ENCODE measurements at regions not wholly inside any gene's neighbourhood (a gene's known extent, or its start where the extent isn't known, plus 50 kb on each side); places are given as distances from the start of the nearest gene placed in this dataset.
"Not testable (repeated sequence)": the region's sequence is repeated elsewhere in the genome, so short reads cannot be mapped to it uniquely, and the experiment has no call there.

DNA sequence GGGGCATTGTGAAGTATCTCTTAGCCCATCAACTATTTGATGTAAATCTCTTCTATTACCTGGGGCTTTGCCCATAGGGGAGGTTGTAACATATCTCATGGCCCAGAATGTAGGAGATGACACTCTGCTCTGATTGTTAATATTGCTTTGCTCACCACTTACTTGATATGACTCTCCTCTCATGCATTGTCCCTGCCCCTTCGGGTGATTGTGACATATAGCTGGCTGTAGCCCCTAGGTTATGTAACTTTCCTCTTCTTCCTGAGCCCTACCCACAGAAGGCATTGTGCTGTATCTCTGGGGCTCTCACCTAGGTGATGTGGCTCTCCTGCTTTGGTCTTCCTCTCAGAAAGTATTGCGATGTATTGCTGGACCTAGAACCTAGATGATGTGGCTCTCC is 69.1 kb upstream of the ZNF91 start:
- H3K4me1 ChIP-seq (ENCODE audit: control extremely low read depth in 1 of 4, control insufficient read depth in 4 of 4, insufficient read depth in 4 of 4, low read length in 3 of 4); DNase-seq; CTCF ChIA-PET; H3K27me3 ChIP-seq (replicated peaks in 2 of 5; ENCODE audit: control insufficient read depth in 4 of 5, insufficient read depth in 5 of 5, low read length in 4 of 5); H3K27ac ChIP-seq (ENCODE audit: insufficient read depth in 1 of 2, low read depth in 1 of 2, low read length in 2 of 2, poor library complexity in 1 of 2, severe bottlenecking in 2 of 2); H3K4me3 ChIP-seq (ENCODE audit: control insufficient read depth in 1 of 7, extremely low read depth in 1 of 7, insufficient read depth in 4 of 7, low read depth in 2 of 7, low read length in 6 of 7); H3K36me3 ChIP-seq (ENCODE audit: control insufficient read depth in 4 of 4, insufficient read depth in 4 of 4, low read length in 3 of 4); POLR2A ChIA-PET: not testable (repeated sequence)
- 100% methylated on average over 1 of the region's 2 CpGs for WGBS (ENCODE audit: insufficient coverage)
- H3K9me3 ChIP-seq (ENCODE audit: control extremely low read depth in 1 of 5, control insufficient read depth in 4 of 5, insufficient read depth in 2 of 5, low read depth in 1 of 5, low read length in 4 of 5) = peaks cover 0 to 15% (median 11%) of the 10 kb centered on the region in 5 experiments

DNA sequence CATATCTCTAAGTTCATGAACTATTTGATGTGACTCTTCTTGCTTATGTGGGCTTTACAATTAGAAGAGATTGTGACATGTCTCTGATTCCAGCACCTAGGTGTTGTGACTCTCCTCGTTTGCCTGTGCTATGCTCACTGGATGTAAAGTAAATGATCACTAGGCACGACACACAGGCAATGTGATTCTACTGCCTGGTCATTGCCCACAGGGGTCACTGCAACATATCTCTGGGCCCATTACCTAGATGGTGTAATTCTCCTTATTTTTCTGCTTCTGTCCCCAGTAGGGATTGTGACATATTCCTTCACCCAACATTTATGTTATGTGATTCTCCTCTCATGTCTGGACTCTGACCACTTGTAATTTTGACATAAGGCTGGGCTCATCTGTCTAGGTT is 65.8 kb upstream of the ZNF91 start:
- H3K27ac ChIP-seq (ENCODE audit: insufficient read depth in 1 of 2, low read depth in 1 of 2, low read length in 2 of 2, poor library complexity in 1 of 2, severe bottlenecking in 2 of 2) = no peak overlapping the region
- no peaks in the 10 kb centered on the region for H3K27me3 ChIP-seq (replicated peaks in 2 of 5; ENCODE audit: control insufficient read depth in 4 of 5, insufficient read depth in 5 of 5, low read length in 4 of 5)
- WGBS (ENCODE audit: insufficient coverage) = 14% methylated on average over 2 of the region's 2 CpGs
- no peaks in the 10 kb centered on the region for H3K36me3 ChIP-seq (ENCODE audit: control insufficient read depth in 4 of 4, insufficient read depth in 4 of 4, low read length in 3 of 4)
- ChIA-PET POLR2A (no interaction called here), CTCF (no interaction called here)
- peaks cover 2 to 13% (median 7%) of the 10 kb centered on the region in 5 experiments for H3K9me3 ChIP-seq (ENCODE audit: control extremely low read depth in 1 of 5, control insufficient read depth in 4 of 5, insufficient read depth in 2 of 5, low read depth in 1 of 5, low read length in 4 of 5)
- H3K4me3 ChIP-seq (ENCODE audit: control insufficient read depth in 1 of 7, extremely low read depth in 1 of 7, insufficient read depth in 4 of 7, low read depth in 2 of 7, low read length in 6 of 7) = no peak overlapping the region
- no peak for DNase-seq
- no peaks in the 10 kb centered on the region for H3K4me1 ChIP-seq (ENCODE audit: control extremely low read depth in 1 of 4, control insufficient read depth in 4 of 4, insufficient read depth in 4 of 4, low read length in 3 of 4)

DNA sequence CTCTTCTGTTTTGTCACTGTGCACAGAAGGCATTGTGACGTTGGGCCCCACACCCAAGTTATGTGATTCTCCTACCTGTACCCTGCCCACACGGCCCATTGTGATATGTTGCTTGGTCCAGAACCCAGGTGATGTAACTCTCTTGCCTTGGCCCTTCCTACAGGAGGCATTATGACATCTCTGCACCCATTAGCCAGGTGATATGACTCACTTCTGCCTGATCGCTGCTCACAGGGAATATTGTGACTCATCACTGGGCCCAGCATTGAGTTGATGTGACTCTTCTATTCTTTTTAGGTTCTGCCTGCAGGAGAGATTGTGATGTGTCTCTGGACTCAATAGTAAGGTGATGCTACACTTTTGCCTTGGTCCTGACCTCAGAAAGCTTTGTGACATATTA is 65.4 kb upstream of the ZNF91 start:
- no peak for DNase-seq
- H3K27me3 ChIP-seq (replicated peaks in 2 of 5; ENCODE audit: control insufficient read depth in 4 of 5, insufficient read depth in 5 of 5, low read length in 4 of 5) = no peaks in the 10 kb centered on the region
- H3K4me1 ChIP-seq (ENCODE audit: control extremely low read depth in 1 of 4, control insufficient read depth in 4 of 4, insufficient read depth in 4 of 4, low read length in 3 of 4) = no peaks in the 10 kb centered on the region
- 88% methylated on average over 3 of the region's 3 CpGs for WGBS (ENCODE audit: insufficient coverage)
- no peak overlapping the region for H3K4me3 ChIP-seq (ENCODE audit: control insufficient read depth in 1 of 7, extremely low read depth in 1 of 7, insufficient read depth in 4 of 7, low read depth in 2 of 7, low read length in 6 of 7)
- H3K9me3 ChIP-seq (ENCODE audit: control extremely low read depth in 1 of 5, control insufficient read depth in 4 of 5, insufficient read depth in 2 of 5, low read depth in 1 of 5, low read length in 4 of 5) = peaks cover 2 to 13% (median 7%) of the 10 kb centered on the region in 5 experiments
- H3K27ac ChIP-seq (ENCODE audit: insufficient read depth in 1 of 2, low read depth in 1 of 2, low read length in 2 of 2, poor library complexity in 1 of 2, severe bottlenecking in 2 of 2) = no peak overlapping the region
- ChIA-PET POLR2A (no interaction called here), CTCF (no interaction called here)
- H3K36me3 ChIP-seq (ENCODE audit: control insufficient read depth in 4 of 4, insufficient read depth in 4 of 4, low read length in 3 of 4) = no peaks in the 10 kb centered on the region
